Natural killer cell (primary cell): ENCODE measurements at regions not wholly inside any gene's neighbourhood (a gene's known extent, or its start where the extent isn't known, plus 50 kb on each side); places are given as distances from the start of the nearest gene placed in this dataset.
A peak's percentile ranks its signal among the peaks of the same experiment; 100 is the strongest.

Experiments used
- ATAC-seq, 3 donors: fragments of 150-1000 bp in 2 of 3; fragments of 200-7000 bp in 1 of 3; cut with Tn5 transposase; 1 replicate in 1 of 3; 2 replicates in 2 of 3; pipeline ENCODE4 v1.10.0; 2021; ENCODE audit warnings: mild to moderate bottlenecking in 2 of 3, moderate library complexity in 2 of 3
- DNase-seq, 2 donors: peaks; one replicate each; pipeline versions ENCODE4 v3.0.0 to v3.0.0-alpha.2; 2013 to 2021; ENCODE audit warnings: mixed read lengths in 1 of 2
- H3K27ac ChIP-seq: one replicate; pipeline ENCODE4 v1.5.1; 2013; ENCODE audit warnings: mild to moderate bottlenecking, low read length
- H3K27me3 ChIP-seq: one replicate; pipeline ENCODE4 v1.6.1; 2013; ENCODE audit warnings: low read length; ENCODE audit not compliant: control insufficient read depth, insufficient read depth
- H3K36me3 ChIP-seq: one replicate; pipeline ENCODE4 v1.6.1; 2013; ENCODE audit warnings: low read length; ENCODE audit not compliant: control insufficient read depth, insufficient read depth
- H3K4me1 ChIP-seq: one replicate; pipeline ENCODE4 v1.6.1; 2013; ENCODE audit warnings: low read length; ENCODE audit not compliant: control insufficient read depth, insufficient read depth
- H3K4me3 ChIP-seq: one replicate; pipeline ENCODE4 v1.5.1; 2013; ENCODE audit warnings: low read length
- H3K9me3 ChIP-seq: one replicate; pipeline ENCODE4 v1.6.1; 2013; ENCODE audit warnings: low read length; ENCODE audit not compliant: control insufficient read depth, insufficient read depth
- H3K27ac Mint-ChIP-seq, 2 donors: one replicate each; pipeline ENCODE4 v1.8.0; 2022; ENCODE audit warnings: mild to moderate bottlenecking in 2 of 2, mixed read lengths in 2 of 2, moderate library complexity in 1 of 2
- H3K27me3 Mint-ChIP-seq, 2 donors: one replicate each; pipeline ENCODE4 v1.8.0; 2022; ENCODE audit warnings: low read depth in 2 of 2, mixed read lengths in 2 of 2
- H3K36me3 Mint-ChIP-seq: one replicate; pipeline ENCODE4 v1.8.0; 2022; ENCODE audit warnings: mixed read lengths
- H3K4me1 Mint-ChIP-seq, 2 donors: one replicate each; pipeline ENCODE4 v1.8.0; 2022; ENCODE audit warnings: mixed read lengths in 2 of 2
- H3K4me3 Mint-ChIP-seq: one replicate; pipeline ENCODE4 v1.8.0; 2022; ENCODE audit warnings: mild to moderate bottlenecking, moderate library complexity, mixed read lengths
- H3K9me3 Mint-ChIP-seq, 2 donors: one replicate each; pipeline ENCODE4 v1.8.0; 2022; ENCODE audit warnings: mixed read lengths in 2 of 2
- CTCF ChIP-seq: fragments of 200-600 bp; IDR thresholded peaks from one replicate; pipeline ENCODE4 v1.8.0; 2022; ENCODE audit warnings: antibody characterized with exemption
- WGBS: methylation state at CpG from one replicate; pipeline ENCODE4 v1.1.7; 2013; ENCODE audit warnings: missing lambda C conversion rate; ENCODE audit not compliant: insufficient coverage; 5-methylcytosine and 5-hydroxymethylcytosine counted together
- intact Hi-C: fragments of 100-400 bp; cut with micrococcal nuclease; formaldehyde crosslinking; loops from one replicate; pipeline ENCODE4 v1.14.2; 2022

- Mint-ChIP-seq H3K36me3 (peaks cover 12% of the 10 kb centered on the region), H3K4me1 (no peaks in the 10 kb centered on the region), H3K9me3 (peaks cover 2 to 24% of the 10 kb centered on the region in 2 donors), H3K27ac (no peak overlapping the region), H3K4me3 (no peak overlapping the region), H3K27me3 (no peaks in the 10 kb centered on the region)
- Histone ChIP-seq H3K27ac (no peak overlapping the region), H3K36me3 (no peaks in the 10 kb centered on the region), H3K4me1 (no peaks in the 10 kb centered on the region), H3K4me3 (no peak overlapping the region), H3K27me3 (no peaks in the 10 kb centered on the region), H3K9me3 (peaks cover 86% of the 10 kb centered on the region)
- ATAC-seq, result no peak
- no peak for TF ChIP-seq CTCF
- DNase-seq, result no peak
- 39% methylated on average over 7 of the region's 7 CpGs for WGBS
- intact Hi-C loops, result no loop called here
These were observed 581.9 kb downstream of the ALG10 start for GRCh38 chr12:34604227-34604626.

- Mint-ChIP-seq H3K4me3 (no peak overlapping the region), H3K36me3 (peaks cover 12% of the 10 kb centered on the region), H3K4me1 (no peaks in the 10 kb centered on the region), H3K9me3 (peaks cover 2 to 23% of the 10 kb centered on the region in 2 donors), H3K27ac (no peak overlapping the region), H3K27me3 (no peaks in the 10 kb centered on the region)
- H3K27ac ChIP-seq, result no peak overlapping the region
- WGBS, result 72% methylated on average over 37 of the region's 37 CpGs
- no peaks in the 10 kb centered on the region for H3K36me3 ChIP-seq
- DNase-seq, result peak in 1 of 2 donors; percentile 11
- H3K9me3 ChIP-seq, result peaks cover 79% of the 10 kb centered on the region
- H3K4me1 ChIP-seq, result no peaks in the 10 kb centered on the region
- H3K4me3 ChIP-seq, result no peak overlapping the region
- no peak for TF ChIP-seq CTCF
- intact Hi-C loops, result no loop called here
- H3K27me3 ChIP-seq, result no peaks in the 10 kb centered on the region
- ATAC-seq, result no peak
These were observed 582.6 kb downstream of the ALG10 start for GRCh38 chr12:34604631-34605509.

DNA sequence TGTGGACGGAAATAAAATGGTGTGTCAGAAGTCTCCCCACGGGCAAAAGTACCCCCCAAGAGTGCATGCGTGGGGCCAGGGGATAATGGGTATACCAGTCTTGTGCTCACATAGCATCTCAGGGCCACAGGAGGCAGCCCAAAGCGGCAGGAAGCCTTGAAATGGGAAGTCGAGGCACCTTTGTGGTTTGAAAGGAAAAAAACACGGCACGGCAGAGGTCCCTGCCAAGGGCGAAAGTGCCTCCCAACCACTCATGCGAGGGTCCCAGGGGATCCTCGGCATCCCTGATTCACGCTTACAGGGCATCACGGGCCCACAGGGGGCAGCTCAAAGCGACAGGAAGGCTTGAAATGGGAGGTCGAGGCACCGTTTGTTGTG is 583.2 kb downstream of the ALG10 start:
- DNase-seq (no peak), ATAC-seq (no peak)
- Histone ChIP-seq H3K27me3 (no peaks in the 10 kb centered on the region), H3K4me1 (no peaks in the 10 kb centered on the region), H3K9me3 (peaks cover 73% of the 10 kb centered on the region), H3K4me3 (no peak overlapping the region), H3K36me3 (no peaks in the 10 kb centered on the region), H3K27ac (no peak overlapping the region)
- peaks cover 12% of the 10 kb centered on the region for H3K36me3 Mint-ChIP-seq
- no peak overlapping the region for H3K27ac Mint-ChIP-seq
- intact Hi-C loops, result no loop called here
- H3K4me3 Mint-ChIP-seq, result no peak overlapping the region
- H3K9me3 Mint-ChIP-seq, result peaks cover 2 to 21% of the 10 kb centered on the region in 2 donors
- H3K27me3 Mint-ChIP-seq, result no peaks in the 10 kb centered on the region
- no peak for TF ChIP-seq CTCF
- H3K4me1 Mint-ChIP-seq, result no peaks in the 10 kb centered on the region
- 71% methylated on average over 15 of the region's 15 CpGs for WGBS
